ENCODE measurements at regions not wholly inside any gene's neighbourhood (a gene's known extent, or its start where the extent isn't known, plus 50 kb on each side); places are given as distances from the start of the nearest gene placed in this dataset.

DNA sequence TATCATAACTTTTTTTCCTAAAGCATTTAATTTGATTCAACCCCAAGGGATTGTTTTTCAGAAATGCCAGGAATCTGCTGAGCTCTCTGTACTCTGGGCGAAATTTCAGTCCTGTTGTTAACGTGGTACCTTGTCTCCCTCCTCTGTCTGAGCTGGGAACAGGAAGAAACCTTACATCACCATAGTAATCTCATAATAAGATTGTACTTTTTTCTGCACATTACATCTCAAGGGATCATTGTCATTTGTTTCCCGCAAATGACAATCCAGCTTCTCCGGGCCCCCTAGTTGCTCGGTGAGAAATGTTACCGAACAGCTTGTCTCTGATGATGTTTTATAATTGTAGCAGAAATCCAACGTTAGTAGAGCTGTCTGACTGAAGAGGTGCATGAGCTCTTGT is 152.7 kb upstream of the ERCC4 start:
- Histone ChIP-seq H4K20me1 (ENCODE audit: insufficient read depth, low read length) (no peaks in the 10 kb centered on the region), H2BK15ac (ENCODE audit: low read depth, low read length) (no peak overlapping the region), H3K56ac (ENCODE audit: extremely low read depth, insufficient read depth, low read length) (no peak overlapping the region), H3K4me2 (ENCODE audit: low read depth, low read length) (no peak overlapping the region), H2BK120ac (ENCODE audit: low read depth, low read length) (no peak overlapping the region), H3K18ac (ENCODE audit: low read depth, low read length) (no peak overlapping the region), H2BK20ac (ENCODE audit: low read depth, low read length) (no peak overlapping the region), H3K9me3 (ENCODE audit: control insufficient read depth, insufficient read depth, low read length) (peaks cover 2% of the 10 kb centered on the region; the same call in 1 of the 2 replicates), H3K23ac (ENCODE audit: low read depth, low read length) (no peak overlapping the region), H3K27ac (ENCODE audit: insufficient read depth, low read length) (no peak overlapping the region), H4K91ac (ENCODE audit: insufficient read depth, low read depth, low read length) (no peak overlapping the region), H2BK5ac (ENCODE audit: low read depth, low read length, poor library complexity, severe bottlenecking) (no peak overlapping the region), H3K9me1 (ENCODE audit: insufficient read depth, low read length) (no peaks in the 10 kb centered on the region), H3K36me3 (ENCODE audit: control insufficient read depth, insufficient read depth, low read length) (no peaks in the 10 kb centered on the region), H4K8ac (ENCODE audit: low read depth in 2 of 2, low read length in 2 of 2) (no peak overlapping the region), H2AK5ac (ENCODE audit: low read depth, low read length) (no peak overlapping the region), H2AK9ac (replicated peaks; ENCODE audit: low read depth, low read length, poor library complexity) (no peak overlapping the region), H2AFZ (replicated peaks; ENCODE audit: low read length, poor library complexity) (no peak overlapping the region), H3K4ac (ENCODE audit: low read depth, low read length) (no peak overlapping the region), H3K9ac (ENCODE audit: low read depth, low read length) (no peak overlapping the region), H3K27me3 (ENCODE audit: control insufficient read depth, insufficient read depth, low read length) (no peaks in the 10 kb centered on the region), H3K4me1 (ENCODE audit: control insufficient read depth, insufficient read depth, low read length) (no peaks in the 10 kb centered on the region), H4K5ac (ENCODE audit: low read depth, low read length) (no peak overlapping the region), H3K79me1 (ENCODE audit: low read depth in 1 of 2, low read length in 2 of 2) (no peaks in the 10 kb centered on the region), H3K4me3 (ENCODE audit: insufficient read depth, low read depth, low read length) (no peak overlapping the region), H3K14ac (replicated peaks; ENCODE audit: low read depth, low read length) (no peak overlapping the region)
- DNase-seq = no peak
- in situ Hi-C loops (cut with MboI; ENCODE audit: low sequenced_read_pairs) = no loop called here
- BruUV-seq (replicated peaks) = no TSS peak
- dilution Hi-C loops (cut with HindIII; ENCODE audit: low sequenced_read_pairs, unreplicated experiment) = no loop called here
- intact Hi-C loops (cut with micrococcal nuclease) = loop anchor here (10.0 kb wide), 1 partner anchor 772 kb away; no protein-coding TSS in a partner anchor
- ATAC-seq (ENCODE audit: low read depth) = no peak
- TF ChIP-seq MAFK (IDR thresholded peaks at IDR 0.05; ENCODE audit: low read depth, low read length) (no peak), BHLHE40 (IDR thresholded peaks at IDR 0.05; ENCODE audit: low read depth, low read length) (no peak), MXI1 (IDR thresholded peaks at IDR 0.05; ENCODE audit: borderline replicate concordance, low read depth, low read length) (no peak), CEBPB (IDR thresholded peaks at IDR 0.05; ENCODE audit: low read depth, low read length) (no peak), MAZ (IDR thresholded peaks at IDR 0.05; ENCODE audit: borderline replicate concordance, low read depth, low read length) (no peak)
- TF ChIP-seq, protein P1, sequence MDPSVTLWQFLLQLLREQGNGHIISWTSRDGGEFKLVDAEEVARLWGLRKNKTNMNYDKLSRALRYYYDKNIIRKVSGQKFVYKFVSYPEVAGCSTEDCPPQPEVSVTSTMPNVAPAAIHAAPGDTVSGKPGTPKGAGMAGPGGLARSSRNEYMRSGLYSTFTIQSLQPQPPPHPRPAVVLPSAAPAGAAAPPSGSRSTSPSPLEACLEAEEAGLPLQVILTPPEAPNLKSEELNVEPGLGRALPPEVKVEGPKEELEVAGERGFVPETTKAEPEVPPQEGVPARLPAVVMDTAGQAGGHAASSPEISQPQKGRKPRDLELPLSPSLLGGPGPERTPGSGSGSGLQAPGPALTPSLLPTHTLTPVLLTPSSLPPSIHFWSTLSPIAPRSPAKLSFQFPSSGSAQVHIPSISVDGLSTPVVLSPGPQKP (IDR thresholded peaks at IDR 0.05; ENCODE audit: borderline replicate concordance, low read depth, low read length) = no peak
- ChIA-PET CTCF (no interaction called here), POLR2A (ENCODE audit: unreplicated experiment) (no interaction called here)
- no CpG with 5 or more reads among the region's 7 CpGs for WGBS, 2 experiments (ENCODE audit: extremely low coverage in 2 of 2, insufficient read length in 1 of 2)

All from IMR-90 (cell line).